Activated CD4-positive, alpha-beta T cell treated with anti-CD3 and anti-CD28 coated beads, Interleukin-2, Interleukin-6, amounts not matched to agents 100 ng/mL and 50 ng/mL, durations not matched to agents 16 hours and 8 hours (primary cell): ENCODE measurements at regions not wholly inside any gene's neighbourhood (a gene's known extent, or its start where the extent isn't known, plus 50 kb on each side); places are given as distances from the start of the nearest gene placed in this dataset.
"Not testable (repeated sequence)": the region's sequence is repeated elsewhere in the genome, so short reads cannot be mapped to it uniquely, and the experiment has no call there.

ENCODE experiments used
- DNase-seq: peaks from one replicate; pipeline ENCODE4 v3.0.0-alpha.2; 2020

GRCh38 chr6:140398076-140398475, 1023.6 kb upstream of the CITED2 start:
- no peak for DNase-seq

- no peak for DNase-seq
These were observed 1022.7 kb upstream of the CITED2 start for GRCh38 chr6:140397106-140397505.

- DNase-seq = no peak
These were observed 1019.5 kb upstream of the CITED2 start for GRCh38 chr6:140393665-140394540.

- DNase-seq = no peak
These were observed 1014.4 kb upstream of the CITED2 start for GRCh38 chr6:140388815-140389214.

- DNase-seq = no peak
These were observed 1013.8 kb upstream of the CITED2 start for GRCh38 chr6:140388192-140388802.

- DNase-seq = no peak
These were observed 1011.2 kb upstream of the CITED2 start for GRCh38 chr6:140385679-140386078.

GRCh38 chr6:140382355-140382754, 1007.9 kb upstream of the CITED2 start:
- no peak for DNase-seq

GRCh38 chr6:140380427-140381218, 1006.2 kb upstream of the CITED2 start:
- DNase-seq = no peak

- no peak for DNase-seq
These were observed 1005.5 kb upstream of the CITED2 start for GRCh38 chr6:140379919-140380318.

- no peak for DNase-seq
These were observed 1001.8 kb upstream of the CITED2 start for GRCh38 chr6:140376209-140376608.

GRCh38 chr6:140373728-140374127, 999.3 kb upstream of the CITED2 start:
- not testable (repeated sequence) for DNase-seq

GRCh38 chr6:140372064-140372463, 997.6 kb upstream of the CITED2 start:
- no peak for DNase-seq

GRCh38 chr6:140370976-140371870, 996.8 kb upstream of the CITED2 start:
- no peak for DNase-seq

- no peak for DNase-seq
These were observed 996.0 kb upstream of the CITED2 start for GRCh38 chr6:140370441-140370840.

GRCh38 chr6:140366991-140367390, 992.5 kb upstream of the CITED2 start:
- DNase-seq = no peak

- DNase-seq = no peak
These were observed 990.5 kb upstream of the CITED2 start for GRCh38 chr6:140364916-140365315.

- DNase-seq = no peak
These were observed 986.2 kb upstream of the CITED2 start for GRCh38 chr6:140360651-140361050.

GRCh38 chr6:140355476-140355875, 981.0 kb upstream of the CITED2 start:
- DNase-seq = no peak

- no peak for DNase-seq
These were observed 979.8 kb upstream of the CITED2 start for GRCh38 chr6:140354296-140354695.

- DNase-seq = no peak
These were observed 979.1 kb upstream of the CITED2 start for GRCh38 chr6:140353536-140353935.

GRCh38 chr6:140346428-140346827, 972.0 kb upstream of the CITED2 start:
- DNase-seq = no peak

- no peak for DNase-seq
These were observed 971.5 kb upstream of the CITED2 start for GRCh38 chr6:140345935-140346334.
